NT2/D1 (cell line): ENCODE measurements at regions not wholly inside any gene's neighbourhood (a gene's known extent, or its start where the extent isn't known, plus 50 kb on each side); places are given as distances from the start of the nearest gene placed in this dataset.

ENCODE experiments used
- DNase-seq: peaks from one replicate; pipeline ENCODE4 v3.0.0-alpha.2; 2011; ENCODE audit warnings: low read depth, low spot score
- H3K27me3 ChIP-seq: 2 replicates; pipeline ENCODE4 v1.6.0; 2011; ENCODE audit warnings: mild to moderate bottlenecking; ENCODE audit not compliant: insufficient read length, insufficient read depth
- H3K36me3 ChIP-seq: 2 replicates; pipeline ENCODE4 v1.6.1; 2011; ENCODE audit warnings: mild to moderate bottlenecking, low read length, mixed read lengths; ENCODE audit not compliant: insufficient read depth, insufficient read length
- H3K4me1 ChIP-seq: 2 replicates; pipeline ENCODE4 v1.5.1; 2011; ENCODE audit not compliant: insufficient read depth, insufficient read length
- H3K4me3 ChIP-seq: 2 replicates; pipeline ENCODE4 v1.5.1; 2011; ENCODE audit warnings: low read depth; ENCODE audit not compliant: insufficient read length
- H3K9ac ChIP-seq: 2 replicates; pipeline ENCODE4 v1.6.0; 2011; ENCODE audit warnings: low read depth; ENCODE audit not compliant: insufficient read length
- H3K9me3 ChIP-seq: 2 replicates; pipeline ENCODE4 v1.5.1; 2011; ENCODE audit warnings: mild to moderate bottlenecking, low read length; ENCODE audit not compliant: insufficient read depth
- SUZ12 ChIP-seq: IDR thresholded peaks from 2 replicates; pipeline ENCODE4 v1.6.1; 2011; ENCODE audit not compliant: insufficient read length, insufficient read depth; ENCODE audit errors: extremely low read depth
- YY1 ChIP-seq: IDR thresholded peaks from 2 replicates; pipeline ENCODE4 v1.6.1; 2011; ENCODE audit not compliant: insufficient read length, insufficient read depth
- ZNF274 ChIP-seq: IDR thresholded peaks from 2 replicates; pipeline ENCODE4 v1.6.1; 2011; ENCODE audit warnings: mild to moderate bottlenecking, low read depth, low read length

DNA sequence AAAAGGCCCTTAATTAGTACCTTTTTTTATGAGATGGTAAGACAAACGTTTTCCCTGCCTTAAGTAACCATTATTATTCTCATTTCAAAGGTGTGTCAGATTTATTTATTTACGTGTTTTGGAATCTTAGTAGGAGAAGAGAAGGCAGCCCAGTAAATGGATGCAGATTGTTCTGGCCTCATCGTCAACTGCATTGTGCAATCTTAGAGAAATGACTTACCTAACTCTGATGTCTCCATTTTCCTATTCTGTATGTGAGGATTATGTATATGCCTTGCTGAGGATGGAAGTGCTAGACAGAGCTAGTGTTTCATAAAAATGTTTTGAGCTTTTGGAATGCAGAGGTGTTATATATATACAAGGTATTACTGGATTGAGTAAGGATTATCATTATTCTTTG, 97.0 kb upstream of the JAG1 start:
- H3K9me3 ChIP-seq = no peaks in the 10 kb centered on the region
- H3K36me3 ChIP-seq = no peaks in the 10 kb centered on the region
- DNase-seq = no peak

GRCh38 chr20:10771435-10772140, 97.8 kb upstream of the JAG1 start:
- Histone ChIP-seq H3K9ac (no peak overlapping the region), H3K27me3 (no peaks in the 10 kb centered on the region), H3K36me3 (no peaks in the 10 kb centered on the region), H3K4me1 (no peaks in the 10 kb centered on the region), H3K9me3 (no peaks in the 10 kb centered on the region), H3K4me3 (no peak overlapping the region)
- no peak for DNase-seq
- TF ChIP-seq SUZ12 (no peak), YY1 (no peak), ZNF274 (no peak)

More for the DNA sequence above, 97.0 kb upstream of the JAG1 start:
- TF ChIP-seq SUZ12 = no peak
- no peak for TF ChIP-seq ZNF274
- no peak for TF ChIP-seq YY1
- H3K4me1 ChIP-seq = no peaks in the 10 kb centered on the region
- no peak overlapping the region for H3K4me3 ChIP-seq
- no peaks in the 10 kb centered on the region for H3K27me3 ChIP-seq
- no peak overlapping the region for H3K9ac ChIP-seq

GRCh38 chr20:10774357-10774943, 100.7 kb upstream of the JAG1 start:
- no peak for TF ChIP-seq ZNF274
- no peak for TF ChIP-seq YY1
- no peak for TF ChIP-seq SUZ12
- no peaks in the 10 kb centered on the region for H3K4me1 ChIP-seq

DNA sequence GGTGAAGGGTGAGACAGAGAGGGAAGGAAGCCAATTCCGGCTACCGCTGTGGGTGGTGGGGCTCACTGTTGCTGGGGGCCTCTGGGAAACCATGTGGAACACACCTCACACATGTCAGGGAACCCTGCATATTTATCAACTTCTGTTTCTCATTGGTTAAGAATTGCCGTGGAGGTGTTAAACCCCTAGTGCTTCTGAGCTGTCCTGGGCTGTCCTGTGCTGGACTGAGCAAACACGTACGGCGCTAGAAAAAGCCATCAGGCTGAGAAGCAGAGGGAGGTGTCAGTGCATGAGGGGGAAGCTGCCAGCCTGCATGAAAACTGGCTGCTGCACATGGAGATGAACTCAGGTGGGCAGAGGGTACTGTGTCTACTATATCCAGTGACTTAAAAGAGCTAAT, 103.9 kb upstream of the JAG1 start:
- H3K4me1 ChIP-seq = no peaks in the 10 kb centered on the region
- no peaks in the 10 kb centered on the region for H3K36me3 ChIP-seq
- no peaks in the 10 kb centered on the region for H3K27me3 ChIP-seq
- DNase-seq = no peak
- no peak overlapping the region for H3K4me3 ChIP-seq
- no peaks in the 10 kb centered on the region for H3K9me3 ChIP-seq
- TF ChIP-seq ZNF274 (no peak), YY1 (no peak), SUZ12 (no peak)
- H3K9ac ChIP-seq = no peak overlapping the region

More at GRCh38 chr20:10774357-10774943, 100.7 kb upstream of the JAG1 start:
- H3K9me3 ChIP-seq = no peaks in the 10 kb centered on the region
- H3K9ac ChIP-seq = no peak overlapping the region
- DNase-seq = no peak
- no peaks in the 10 kb centered on the region for H3K27me3 ChIP-seq
- H3K4me3 ChIP-seq = no peak overlapping the region
- H3K36me3 ChIP-seq = no peaks in the 10 kb centered on the region

DNA sequence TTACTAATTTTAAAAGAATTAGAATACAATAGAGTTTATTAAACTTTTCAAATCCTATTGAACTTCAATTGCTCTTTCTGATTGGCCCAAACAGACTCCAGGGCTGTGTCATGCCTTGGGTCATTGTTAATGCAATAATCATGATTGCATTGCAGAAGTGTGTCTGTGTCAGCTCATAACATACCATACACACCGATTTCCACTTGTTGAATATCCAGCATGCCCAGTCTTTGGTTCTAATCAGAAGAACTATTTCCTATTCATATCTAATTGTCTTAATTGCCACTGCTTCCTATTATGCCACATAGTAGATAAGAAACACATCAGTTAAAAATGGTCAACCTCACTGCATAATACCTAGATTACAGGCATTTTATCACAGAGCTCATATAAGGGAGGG, 106.1 kb upstream of the JAG1 start:
- Histone ChIP-seq H3K9me3 (no peaks in the 10 kb centered on the region), H3K4me3 (no peak overlapping the region), H3K27me3 (no peaks in the 10 kb centered on the region), H3K9ac (no peak overlapping the region), H3K36me3 (no peaks in the 10 kb centered on the region), H3K4me1 (no peaks in the 10 kb centered on the region)
- DNase-seq = no peak
- TF ChIP-seq SUZ12 (no peak), YY1 (no peak), ZNF274 (no peak)

DNA sequence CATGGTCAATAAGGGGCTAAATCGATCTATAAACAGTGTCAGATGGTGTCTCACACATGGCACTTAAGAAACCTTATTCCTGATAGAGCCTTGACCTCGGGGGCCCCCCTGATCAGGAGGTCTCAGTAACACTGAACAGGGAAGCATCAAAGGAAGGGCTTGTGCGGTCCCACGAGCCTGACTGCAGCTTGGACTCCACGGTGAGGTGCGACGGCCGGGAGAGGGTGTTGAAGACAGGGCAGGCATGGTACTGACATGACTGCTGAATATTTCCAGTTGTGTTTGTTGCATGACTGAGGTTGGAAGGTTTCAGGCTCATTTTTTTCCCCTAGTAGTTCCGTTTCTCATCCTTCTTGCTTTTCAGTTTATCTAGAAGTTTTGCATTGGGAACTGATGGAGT, 107.1 kb upstream of the JAG1 start:
- no peak overlapping the region for H3K4me3 ChIP-seq
- no peaks in the 10 kb centered on the region for H3K9me3 ChIP-seq
- no peak overlapping the region for H3K9ac ChIP-seq
- TF ChIP-seq SUZ12 = no peak
- no peak for TF ChIP-seq YY1
- TF ChIP-seq ZNF274 = no peak
- no peak for DNase-seq
- H3K27me3 ChIP-seq = no peaks in the 10 kb centered on the region
- H3K4me1 ChIP-seq = no peaks in the 10 kb centered on the region
- H3K36me3 ChIP-seq = no peaks in the 10 kb centered on the region

GRCh38 chr20:10781526-10781925, 107.7 kb upstream of the JAG1 start:
- H3K9me3 ChIP-seq = no peaks in the 10 kb centered on the region
- no peaks in the 10 kb centered on the region for H3K36me3 ChIP-seq
- no peaks in the 10 kb centered on the region for H3K4me1 ChIP-seq
- no peak overlapping the region for H3K9ac ChIP-seq
- H3K4me3 ChIP-seq = no peak overlapping the region
- no peak for DNase-seq
- no peaks in the 10 kb centered on the region for H3K27me3 ChIP-seq
- no peak for TF ChIP-seq YY1
- no peak for TF ChIP-seq ZNF274
- TF ChIP-seq SUZ12 = no peak
